HEK293 (cell line): ENCODE measurements at regions not wholly inside any gene's neighbourhood (a gene's known extent, or its start where the extent isn't known, plus 50 kb on each side); places are given as distances from the start of the nearest gene placed in this dataset.
A peak's percentile ranks its signal among the peaks of the same experiment; 100 is the strongest.

Source experiments
- CTCF ChIA-PET: fragments of 350-600 bp; formaldehyde crosslinking; extraction: SDS; loops from one replicate; lab custom pipeline; 2021; ENCODE audit warnings: antibody characterized with exemption; lab: Yijun Ruan, JAX
- POLR2A ChIA-PET: fragments of 300-600 bp; formaldehyde crosslinking; extraction: SDS; loops from one replicate; lab custom pipeline; 2020; ENCODE audit warnings: antibody characterized with exemption, inconsistent platforms; lab: Yijun Ruan, JAX
- H3K27ac ChIP-seq: fragments of 200-500 bp; sonication (Bioruptor generic); 2 replicates; pipeline ENCODE4 v1.5.1; 2014; ENCODE audit warnings: low read depth, low read length, control low read depth, inconsistent platforms; ENCODE audit errors: extremely low read depth
- H3K36me3 ChIP-seq, 2 experiments: fragments of 200-500 bp in 1 of 2; sonication (Bioruptor generic) in 1 of 2; 1 replicate in 1 of 2; 2 replicates in 1 of 2; pipeline ENCODE4 v1.5.1; 2014 to 2017; ENCODE audit warnings: inconsistent platforms in 2 of 2, low read length in 2 of 2; ENCODE audit not compliant: control insufficient read depth in 2 of 2, insufficient read depth in 1 of 2
- H3K4me1 ChIP-seq: fragments of 200-500 bp; sonication (Bioruptor generic); 2 replicates; pipeline ENCODE4 v1.5.1; 2014; ENCODE audit warnings: mild to moderate bottlenecking, low read length, inconsistent platforms; ENCODE audit not compliant: control insufficient read depth, insufficient read depth
- H3K4me3 ChIP-seq: 2 replicates; pipeline ENCODE4 v1.5.1; 2011; ENCODE audit warnings: low read depth, mild to moderate bottlenecking, control low read depth, low read length, moderate library complexity
- H3K9me3 ChIP-seq: fragments of 200-500 bp; sonication (Bioruptor generic); 2 replicates; pipeline ENCODE4 v1.5.1; 2014; ENCODE audit warnings: low read depth, low read length, inconsistent platforms; ENCODE audit not compliant: control insufficient read depth, insufficient read depth
- ATF2 ChIP-seq: fragments of 450-650 bp; formaldehyde crosslinking; IDR thresholded peaks from 2 replicates; pipeline ENCODE4 v1.5.1; 2016; ENCODE audit warnings: missing biosample characterization, missing genetic modification characterization, low read depth
- BCL11A ChIP-seq: fragments of 450-650 bp; formaldehyde crosslinking; IDR thresholded peaks from 2 replicates; pipeline ENCODE4 v1.5.1; 2016; ENCODE audit warnings: low read depth, missing biosample characterization, missing genetic modification characterization
- ELK4 ChIP-seq: IDR thresholded peaks from 2 replicates; pipeline ENCODE4 v1.6.1; 2011; ENCODE audit warnings: mild to moderate bottlenecking, low read depth, low read length, borderline replicate concordance
- HOXA7 ChIP-seq: sonication (generic); formaldehyde crosslinking; IDR thresholded peaks from 2 replicates; pipeline ENCODE4 v1.8.1; 2022; ENCODE audit warnings: missing genetic modification reagents, borderline replicate concordance
- KLF16 ChIP-seq: fragments of 450-650 bp; formaldehyde crosslinking; IDR thresholded peaks from 2 replicates; pipeline ENCODE4 v1.5.1; 2017; ENCODE audit warnings: missing biosample characterization, missing genetic modification characterization
- SCRT1 ChIP-seq: fragments of 450-650 bp; formaldehyde crosslinking; IDR thresholded peaks from 2 replicates; pipeline ENCODE4 v1.5.1; 2016; ENCODE audit warnings: missing biosample characterization, missing genetic modification characterization, borderline replicate concordance
- ZBTB8A ChIP-seq: fragments of 450-650 bp; formaldehyde crosslinking; IDR thresholded peaks from 2 replicates; pipeline ENCODE4 v1.5.1; 2016; ENCODE audit warnings: missing biosample characterization, missing genetic modification characterization
- ZFHX2 ChIP-seq: fragments of 450-650 bp; formaldehyde crosslinking; conservative IDR thresholded peaks from 2 replicates; pipeline ENCODE4 v1.5.1; 2016; ENCODE audit warnings: missing biosample characterization, missing genetic modification characterization
- ZIC2 ChIP-seq: fragments of 450-650 bp; formaldehyde crosslinking; IDR thresholded peaks from 2 replicates; pipeline ENCODE4 v1.5.1; 2016; ENCODE audit warnings: missing biosample characterization, missing genetic modification characterization
- ZNF16 ChIP-seq: fragments of 450-650 bp; formaldehyde crosslinking; IDR thresholded peaks from 2 replicates; pipeline ENCODE4 v1.5.1; 2016; ENCODE audit warnings: low read depth, missing biosample characterization, missing genetic modification characterization
- ZNF169 ChIP-seq: fragments of 450-650 bp; formaldehyde crosslinking; IDR thresholded peaks from 2 replicates; pipeline ENCODE4 v1.5.1; 2016; ENCODE audit warnings: missing biosample characterization, missing genetic modification characterization
- ZNF202 ChIP-seq: fragments of 450-650 bp; formaldehyde crosslinking; IDR thresholded peaks from 2 replicates; pipeline ENCODE4 v1.5.1; 2016; ENCODE audit warnings: missing biosample characterization, missing genetic modification characterization, borderline replicate concordance
- ZNF211 ChIP-seq: fragments of 450-650 bp; formaldehyde crosslinking; IDR thresholded peaks from 2 replicates; pipeline ENCODE4 v1.5.1; 2016; ENCODE audit warnings: low read depth, missing biosample characterization, missing genetic modification characterization
- ZNF404 ChIP-seq: fragments of 450-650 bp; formaldehyde crosslinking; IDR thresholded peaks from 2 replicates; pipeline ENCODE4 v1.5.1; 2017; ENCODE audit warnings: missing biosample characterization, missing genetic modification characterization
- ZNF571 ChIP-seq: fragments of 450-650 bp; formaldehyde crosslinking; IDR thresholded peaks from 2 replicates; pipeline ENCODE4 v1.5.0; 2017; ENCODE audit warnings: missing biosample characterization, missing genetic modification characterization
- ZNF629 ChIP-seq: fragments of 450-650 bp; formaldehyde crosslinking; IDR thresholded peaks from 2 replicates; pipeline ENCODE4 v1.5.1; 2017; ENCODE audit warnings: missing biosample characterization, missing genetic modification characterization
- ZNF747 ChIP-seq: fragments of 450-650 bp; formaldehyde crosslinking; IDR thresholded peaks from 2 replicates; pipeline ENCODE4 v1.5.1; 2016; ENCODE audit warnings: missing biosample characterization, missing genetic modification characterization
- ZSCAN16 ChIP-seq: fragments of 450-650 bp; formaldehyde crosslinking; IDR thresholded peaks from 2 replicates; pipeline ENCODE4 v1.5.1; 2016; ENCODE audit warnings: missing biosample characterization, missing genetic modification characterization
- ZSCAN18 ChIP-seq: fragments of 450-650 bp; formaldehyde crosslinking; IDR thresholded peaks from 2 replicates; pipeline ENCODE4 v1.5.1; 2016; ENCODE audit warnings: missing biosample characterization, missing genetic modification characterization
- TF ChIP-seq, protein P1 (sequence below): fragments of 450-650 bp; IDR thresholded peaks from 2 replicates; pipeline ENCODE4 v1.5.1; 2018; ENCODE audit warnings: missing biosample characterization, missing genetic modification characterization
- TF ChIP-seq, protein P2 (sequence below): fragments of 450-650 bp; formaldehyde crosslinking; IDR thresholded peaks from 2 replicates; pipeline ENCODE4 v1.5.1; 2017; ENCODE audit warnings: missing biosample characterization, missing genetic modification characterization
- TF ChIP-seq, protein P3 (sequence below): fragments of 450-650 bp; formaldehyde crosslinking; IDR thresholded peaks from 2 replicates; pipeline ENCODE4 v1.5.1; 2016; ENCODE audit warnings: missing biosample characterization, missing genetic modification characterization, borderline replicate concordance

DNA sequence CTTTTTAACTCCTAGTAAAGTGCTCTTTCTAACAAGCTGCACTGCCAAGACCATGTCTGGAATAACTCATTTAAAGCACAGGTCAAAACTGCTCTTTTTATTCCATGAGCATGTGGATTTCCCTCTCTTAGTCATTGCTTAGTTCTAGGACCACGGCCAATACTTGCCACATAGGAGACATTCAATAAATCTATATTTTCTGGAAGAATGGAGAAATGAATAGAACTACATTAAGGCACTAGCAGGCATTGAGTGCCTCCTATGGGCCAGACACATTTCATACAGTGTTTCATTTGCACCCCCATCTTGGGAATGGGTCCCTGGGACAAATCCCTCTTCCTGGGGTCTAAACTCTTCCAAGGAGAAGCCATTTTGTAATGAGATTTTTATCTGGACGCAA lies 552.8 kb upstream of the CITED2 start:
- H3K27ac ChIP-seq = no peak overlapping the region
- H3K4me1 ChIP-seq = peaks cover 12% of the 10 kb centered on the region
- no peaks in the 10 kb centered on the region for H3K9me3 ChIP-seq
- H3K36me3 ChIP-seq = no peaks in the 10 kb centered on the region
- TF ChIP-seq ZNF629 (tag by site-specific recombination) = no peak
- TF ChIP-seq ATF2 (tag by site-specific recombination) = no peak
- TF ChIP-seq ELK4 = no peak
- no peak for TF ChIP-seq ZSCAN18 (tag by site-specific recombination)
- no peak for TF ChIP-seq ZIC2 (tag by site-specific recombination)
- no peak for TF ChIP-seq HOXA7
- no peak for TF ChIP-seq ZSCAN16 (tag by site-specific recombination)
- TF ChIP-seq, protein P1, sequence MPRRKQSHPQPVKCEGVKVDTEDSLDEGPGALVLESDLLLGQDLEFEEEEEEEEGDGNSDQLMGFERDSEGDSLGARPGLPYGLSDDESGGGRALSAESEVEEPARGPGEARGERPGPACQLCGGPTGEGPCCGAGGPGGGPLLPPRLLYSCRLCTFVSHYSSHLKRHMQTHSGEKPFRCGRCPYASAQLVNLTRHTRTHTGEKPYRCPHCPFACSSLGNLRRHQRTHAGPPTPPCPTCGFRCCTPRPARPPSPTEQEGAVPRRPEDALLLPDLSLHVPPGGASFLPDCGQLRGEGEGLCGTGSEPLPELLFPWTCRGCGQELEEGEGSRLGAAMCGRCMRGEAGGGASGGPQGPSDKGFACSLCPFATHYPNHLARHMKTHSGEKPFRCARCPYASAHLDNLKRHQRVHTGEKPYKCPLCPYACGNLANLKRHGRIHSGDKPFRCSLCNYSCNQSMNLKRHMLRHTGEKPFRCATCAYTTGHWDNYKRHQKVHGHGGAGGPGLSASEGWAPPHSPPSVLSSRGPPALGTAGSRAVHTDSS (tag by site-specific recombination) = no peak
- TF ChIP-seq KLF16 = no peak
- TF ChIP-seq ZNF202 = no peak
- no peak for TF ChIP-seq ZNF211 (tag by site-specific recombination)
- TF ChIP-seq ZNF16 (tag by site-specific recombination) = no peak
- TF ChIP-seq ZFHX2 (tag by site-specific recombination) = no peak
- TF ChIP-seq ZNF747 (tag by site-specific recombination) = no peak
- no peak for TF ChIP-seq SCRT1 (tag by site-specific recombination)
- POLR2A ChIA-PET = no interaction called here
- H3K4me3 ChIP-seq = no peak overlapping the region
- CTCF ChIA-PET = no interaction called here

GRCh38 chr6:139926711-139927110 lies 552.3 kb upstream of the CITED2 start:
- TF ChIP-seq ELK4 (no peak), ZNF169 (tag by site-specific recombination) (no peak), ZNF404 (tag by site-specific recombination) (no peak), ZBTB8A (no peak), BCL11A (tag by site-specific recombination) (no peak), ZNF571 (tag by site-specific recombination) (no peak)
- TF ChIP-seq, protein P2, sequence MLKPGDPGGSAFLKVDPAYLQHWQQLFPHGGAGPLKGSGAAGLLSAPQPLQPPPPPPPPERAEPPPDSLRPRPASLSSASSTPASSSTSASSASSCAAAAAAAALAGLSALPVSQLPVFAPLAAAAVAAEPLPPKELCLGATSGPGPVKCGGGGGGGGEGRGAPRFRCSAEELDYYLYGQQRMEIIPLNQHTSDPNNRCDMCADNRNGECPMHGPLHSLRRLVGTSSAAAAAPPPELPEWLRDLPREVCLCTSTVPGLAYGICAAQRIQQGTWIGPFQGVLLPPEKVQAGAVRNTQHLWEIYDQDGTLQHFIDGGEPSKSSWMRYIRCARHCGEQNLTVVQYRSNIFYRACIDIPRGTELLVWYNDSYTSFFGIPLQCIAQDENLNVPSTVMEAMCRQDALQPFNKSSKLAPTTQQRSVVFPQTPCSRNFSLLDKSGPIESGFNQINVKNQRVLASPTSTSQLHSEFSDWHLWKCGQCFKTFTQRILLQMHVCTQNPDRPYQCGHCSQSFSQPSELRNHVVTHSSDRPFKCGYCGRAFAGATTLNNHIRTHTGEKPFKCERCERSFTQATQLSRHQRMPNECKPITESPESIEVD (tag by site-specific recombination) = no peak
- TF ChIP-seq, protein P3, sequence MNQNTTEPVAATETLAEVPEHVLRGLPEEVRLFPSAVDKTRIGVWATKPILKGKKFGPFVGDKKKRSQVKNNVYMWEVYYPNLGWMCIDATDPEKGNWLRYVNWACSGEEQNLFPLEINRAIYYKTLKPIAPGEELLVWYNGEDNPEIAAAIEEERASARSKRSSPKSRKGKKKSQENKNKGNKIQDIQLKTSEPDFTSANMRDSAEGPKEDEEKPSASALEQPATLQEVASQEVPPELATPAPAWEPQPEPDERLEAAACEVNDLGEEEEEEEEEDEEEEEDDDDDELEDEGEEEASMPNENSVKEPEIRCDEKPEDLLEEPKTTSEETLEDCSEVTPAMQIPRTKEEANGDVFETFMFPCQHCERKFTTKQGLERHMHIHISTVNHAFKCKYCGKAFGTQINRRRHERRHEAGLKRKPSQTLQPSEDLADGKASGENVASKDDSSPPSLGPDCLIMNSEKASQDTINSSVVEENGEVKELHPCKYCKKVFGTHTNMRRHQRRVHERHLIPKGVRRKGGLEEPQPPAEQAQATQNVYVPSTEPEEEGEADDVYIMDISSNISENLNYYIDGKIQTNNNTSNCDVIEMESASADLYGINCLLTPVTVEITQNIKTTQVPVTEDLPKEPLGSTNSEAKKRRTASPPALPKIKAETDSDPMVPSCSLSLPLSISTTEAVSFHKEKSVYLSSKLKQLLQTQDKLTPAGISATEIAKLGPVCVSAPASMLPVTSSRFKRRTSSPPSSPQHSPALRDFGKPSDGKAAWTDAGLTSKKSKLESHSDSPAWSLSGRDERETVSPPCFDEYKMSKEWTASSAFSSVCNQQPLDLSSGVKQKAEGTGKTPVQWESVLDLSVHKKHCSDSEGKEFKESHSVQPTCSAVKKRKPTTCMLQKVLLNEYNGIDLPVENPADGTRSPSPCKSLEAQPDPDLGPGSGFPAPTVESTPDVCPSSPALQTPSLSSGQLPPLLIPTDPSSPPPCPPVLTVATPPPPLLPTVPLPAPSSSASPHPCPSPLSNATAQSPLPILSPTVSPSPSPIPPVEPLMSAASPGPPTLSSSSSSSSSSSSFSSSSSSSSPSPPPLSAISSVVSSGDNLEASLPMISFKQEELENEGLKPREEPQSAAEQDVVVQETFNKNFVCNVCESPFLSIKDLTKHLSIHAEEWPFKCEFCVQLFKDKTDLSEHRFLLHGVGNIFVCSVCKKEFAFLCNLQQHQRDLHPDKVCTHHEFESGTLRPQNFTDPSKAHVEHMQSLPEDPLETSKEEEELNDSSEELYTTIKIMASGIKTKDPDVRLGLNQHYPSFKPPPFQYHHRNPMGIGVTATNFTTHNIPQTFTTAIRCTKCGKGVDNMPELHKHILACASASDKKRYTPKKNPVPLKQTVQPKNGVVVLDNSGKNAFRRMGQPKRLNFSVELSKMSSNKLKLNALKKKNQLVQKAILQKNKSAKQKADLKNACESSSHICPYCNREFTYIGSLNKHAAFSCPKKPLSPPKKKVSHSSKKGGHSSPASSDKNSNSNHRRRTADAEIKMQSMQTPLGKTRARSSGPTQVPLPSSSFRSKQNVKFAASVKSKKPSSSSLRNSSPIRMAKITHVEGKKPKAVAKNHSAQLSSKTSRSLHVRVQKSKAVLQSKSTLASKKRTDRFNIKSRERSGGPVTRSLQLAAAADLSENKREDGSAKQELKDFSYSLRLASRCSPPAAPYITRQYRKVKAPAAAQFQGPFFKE = no peak
- H3K36me3 ChIP-seq = no peaks in the 10 kb centered on the region
- ChIA-PET CTCF (no interaction called here), POLR2A (no interaction called here)
- H3K27ac ChIP-seq = peak overlapping the region; percentile 19; the same call in 1 of the 2 replicates
- peaks cover 12% of the 10 kb centered on the region for H3K4me1 ChIP-seq
- no peaks in the 10 kb centered on the region for H3K9me3 ChIP-seq
- no peak overlapping the region for H3K4me3 ChIP-seq
